Mesothelial cell of epicardium (in vitro differentiated cells): ENCODE measurements at regions not wholly inside any gene's neighbourhood (a gene's known extent, or its start where the extent isn't known, plus 50 kb on each side); places are given as distances from the start of the nearest gene placed in this dataset.

Experiments used
- DNase-seq, 2 experiments: peaks; one replicate each; pipeline ENCODE4 v3.0.0; 2021; ENCODE audit warnings: low spot score in 2 of 2; ENCODE audit not compliant: unreplicated experiment in 2 of 2
- H3K27ac Mint-ChIP-seq: 2 replicates; pipeline ENCODE4 v1.8.0; 2021; ENCODE audit warnings: mixed read lengths
- H3K27me3 Mint-ChIP-seq: 2 replicates; pipeline ENCODE4 v1.8.0; 2021; ENCODE audit warnings: low read depth, mixed read lengths
- H3K36me3 Mint-ChIP-seq: 2 replicates; pipeline ENCODE4 v1.8.0; 2021; ENCODE audit warnings: mixed read lengths
- H3K4me1 Mint-ChIP-seq: 2 replicates; pipeline ENCODE4 v1.8.0; 2021; ENCODE audit warnings: mixed read lengths
- H3K4me3 Mint-ChIP-seq: 2 replicates; pipeline ENCODE4 v1.8.0; 2021; ENCODE audit warnings: mild to moderate bottlenecking, moderate library complexity, mixed read lengths
- H3K9me3 Mint-ChIP-seq: 2 replicates; pipeline ENCODE4 v1.8.0; 2021; ENCODE audit warnings: mixed read lengths
- CTCF ChIP-seq: fragments of 200-600 bp; sonication (generic); IDR thresholded peaks from one replicate; pipeline ENCODE4 v1.5.0; 2021; ENCODE audit warnings: antibody characterized with exemption; ENCODE audit not compliant: unreplicated experiment

- no peaks in the 10 kb centered on the region for H3K4me1 Mint-ChIP-seq
Measured at GRCh38 chr1:88029899-88030298, 654.2 kb upstream of the PKN2 start.

GRCh38 chr1:88035578-88035977 lies 648.5 kb upstream of the PKN2 start:
- Mint-ChIP-seq H3K4me1 (no peaks in the 10 kb centered on the region), H3K27me3 (no peaks in the 10 kb centered on the region), H3K36me3 (peaks cover 11% of the 10 kb centered on the region), H3K4me3 (no peak overlapping the region), H3K27ac (no peak overlapping the region), H3K9me3 (peaks cover 37% of the 10 kb centered on the region)
- no peak for DNase-seq
- TF ChIP-seq CTCF = no peak

More at GRCh38 chr1:88029899-88030298, 654.2 kb upstream of the PKN2 start:
- H3K27me3 Mint-ChIP-seq = no peaks in the 10 kb centered on the region
- H3K9me3 Mint-ChIP-seq = peaks cover 15% of the 10 kb centered on the region
- no peak overlapping the region for H3K4me3 Mint-ChIP-seq
- no peak for TF ChIP-seq CTCF
- H3K27ac Mint-ChIP-seq = no peak overlapping the region
- H3K36me3 Mint-ChIP-seq = no peaks in the 10 kb centered on the region
- DNase-seq = no peak

- no peak for DNase-seq
- no peak for TF ChIP-seq CTCF
- Mint-ChIP-seq H3K4me3 (no peak overlapping the region), H3K27me3 (no peaks in the 10 kb centered on the region), H3K4me1 (no peaks in the 10 kb centered on the region), H3K36me3 (peaks cover 11% of the 10 kb centered on the region), H3K27ac (no peak overlapping the region), H3K9me3 (peaks cover 38% of the 10 kb centered on the region)
Measured at GRCh38 chr1:88036345-88037014, 647.6 kb upstream of the PKN2 start.

GRCh38 chr1:88039240-88039639 lies 644.8 kb upstream of the PKN2 start:
- Mint-ChIP-seq H3K27me3 (no peaks in the 10 kb centered on the region), H3K4me1 (no peaks in the 10 kb centered on the region), H3K4me3 (no peak overlapping the region), H3K36me3 (peaks cover 11% of the 10 kb centered on the region), H3K9me3 (peaks cover 37% of the 10 kb centered on the region), H3K27ac (no peak overlapping the region)
- TF ChIP-seq CTCF = no peak
- no peak for DNase-seq

- Mint-ChIP-seq H3K27ac (no peak overlapping the region), H3K27me3 (no peaks in the 10 kb centered on the region), H3K36me3 (peaks cover 9% of the 10 kb centered on the region), H3K4me3 (no peak overlapping the region), H3K4me1 (no peaks in the 10 kb centered on the region), H3K9me3 (peaks cover 24% of the 10 kb centered on the region)
- TF ChIP-seq CTCF = no peak
- no peak for DNase-seq
Measured at GRCh38 chr1:88043834-88044233, 640.2 kb upstream of the PKN2 start.

GRCh38 chr1:88052167-88052566 lies 631.9 kb upstream of the PKN2 start:
- TF ChIP-seq CTCF = no peak
- no peaks in the 10 kb centered on the region for H3K36me3 Mint-ChIP-seq
- H3K4me1 Mint-ChIP-seq = peaks cover 7% of the 10 kb centered on the region
- no peaks in the 10 kb centered on the region for H3K27me3 Mint-ChIP-seq
- no peak overlapping the region for H3K27ac Mint-ChIP-seq
- H3K4me3 Mint-ChIP-seq = no peak overlapping the region
- no peak for DNase-seq
- no peaks in the 10 kb centered on the region for H3K9me3 Mint-ChIP-seq
